Colon (tissue), 2 donors: ENCODE measurements at regions not wholly inside any gene's neighbourhood (a gene's known extent, or its start where the extent isn't known, plus 50 kb on each side); places are given as distances from the start of the nearest gene placed in this dataset.
"Not testable (repeated sequence)": the region's sequence is repeated elsewhere in the genome, so short reads cannot be mapped to it uniquely, and the experiment has no call there.

Experiments used
- FAIRE-seq: peaks from 2 replicates; lab custom pipeline; 2012; peaks lifted over from hg19 to GRCh38; lab: Jason Lieb, UNC
- donor health status: control.
- donor health status: control.

DNA sequence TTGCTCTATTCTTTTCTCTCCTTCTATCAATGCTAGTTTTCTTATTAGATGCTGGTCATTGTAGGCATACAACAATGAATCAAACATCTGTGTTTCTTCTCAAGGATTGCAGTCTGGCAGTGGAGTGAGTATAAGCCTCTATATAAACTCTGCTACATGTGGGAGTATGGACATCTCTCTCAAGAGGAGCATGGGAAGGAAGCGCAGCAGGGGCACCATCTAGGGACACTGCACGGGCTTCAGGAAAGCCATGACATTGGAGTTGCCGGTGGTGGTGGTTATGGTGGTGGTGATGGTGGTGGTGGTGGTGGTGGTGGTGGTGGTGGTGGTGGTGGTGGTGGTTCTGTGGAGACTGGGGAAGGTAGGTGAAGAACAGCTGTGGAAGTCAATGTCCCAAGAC, 462.6 kb downstream of the RNF144A start:
- no peak for FAIRE-seq

DNA sequence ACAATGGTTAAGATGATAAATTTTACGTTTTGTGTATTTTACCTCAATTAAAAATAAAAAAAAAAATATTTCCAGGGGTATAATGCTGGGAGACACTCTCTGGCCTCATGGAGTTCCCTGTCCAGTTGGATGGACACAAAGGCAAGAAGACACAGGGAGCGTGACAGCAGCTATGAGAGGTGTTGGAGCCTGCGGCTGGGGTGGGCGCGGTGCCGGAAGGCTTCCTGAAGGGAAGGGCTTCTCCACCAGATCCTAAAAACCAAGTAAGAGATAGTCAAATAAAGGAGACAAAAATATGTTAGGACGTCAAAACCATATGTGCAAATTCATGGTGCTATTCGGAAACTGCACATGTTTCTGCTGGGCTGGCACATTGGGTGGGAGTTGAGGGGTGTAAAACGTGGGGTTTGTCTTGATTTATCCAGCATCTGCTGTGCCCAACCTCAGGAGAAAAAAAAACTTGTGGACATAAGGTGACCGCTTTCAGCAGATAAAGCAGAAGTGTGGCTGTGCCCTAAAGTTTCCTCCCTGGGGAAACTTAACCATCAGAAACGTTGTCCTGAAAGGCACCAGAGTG, 467.6 kb downstream of the RNF144A start:
- FAIRE-seq = no peak

DNA sequence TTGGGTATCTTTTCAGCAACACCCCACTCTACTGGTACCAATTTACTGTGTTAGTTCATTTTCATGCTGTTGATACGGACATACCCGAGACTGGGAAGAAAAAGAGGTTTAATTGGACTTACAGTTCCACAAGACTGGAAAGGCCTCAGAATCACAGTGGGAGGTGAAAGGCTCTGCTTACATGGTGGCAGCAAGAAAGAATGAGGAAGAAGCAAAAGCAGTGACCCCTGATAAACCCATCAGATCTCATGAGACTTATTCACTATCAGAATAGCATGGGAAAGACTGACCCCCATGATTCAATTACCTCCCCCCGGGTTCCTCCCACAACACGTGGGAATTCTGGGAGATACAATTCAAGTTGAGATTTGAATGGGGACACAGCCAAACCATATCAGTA, 473.1 kb downstream of the RNF144A start:
- not testable (repeated sequence) for FAIRE-seq

DNA sequence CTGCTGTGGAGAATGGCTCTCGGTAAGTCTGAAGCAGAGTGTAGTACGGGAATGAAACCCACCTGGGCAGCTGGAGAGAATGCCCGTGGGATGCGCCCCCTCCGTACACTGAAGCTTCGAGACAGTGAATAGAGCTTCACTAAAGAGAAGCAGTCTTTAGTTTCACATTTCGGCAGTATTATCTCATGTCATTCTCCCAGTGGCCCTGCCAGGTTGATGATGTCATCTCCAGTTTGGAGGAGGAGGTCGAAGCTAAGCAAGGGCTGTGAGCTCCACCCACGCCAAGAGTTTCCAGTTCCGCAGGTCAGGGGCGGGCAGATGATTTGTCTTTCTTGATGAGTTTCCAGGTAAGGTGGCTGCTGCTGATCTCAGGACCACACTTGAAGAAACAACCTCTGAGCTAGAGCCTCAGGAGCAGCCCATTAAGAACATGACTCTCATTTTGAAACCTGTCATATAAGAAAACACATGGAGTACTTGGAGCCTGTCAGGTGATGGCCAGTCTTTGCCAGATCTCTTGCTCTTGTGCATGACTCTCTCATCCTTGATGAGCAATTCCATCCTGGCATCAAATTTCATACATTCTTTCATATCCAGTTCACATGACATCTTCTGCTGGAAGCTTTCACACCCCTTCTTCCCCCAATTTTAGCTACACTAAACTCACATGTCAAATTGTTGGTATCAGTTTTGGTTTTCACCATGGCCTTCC, 475.0 kb downstream of the RNF144A start:
- FAIRE-seq = no peak

DNA sequence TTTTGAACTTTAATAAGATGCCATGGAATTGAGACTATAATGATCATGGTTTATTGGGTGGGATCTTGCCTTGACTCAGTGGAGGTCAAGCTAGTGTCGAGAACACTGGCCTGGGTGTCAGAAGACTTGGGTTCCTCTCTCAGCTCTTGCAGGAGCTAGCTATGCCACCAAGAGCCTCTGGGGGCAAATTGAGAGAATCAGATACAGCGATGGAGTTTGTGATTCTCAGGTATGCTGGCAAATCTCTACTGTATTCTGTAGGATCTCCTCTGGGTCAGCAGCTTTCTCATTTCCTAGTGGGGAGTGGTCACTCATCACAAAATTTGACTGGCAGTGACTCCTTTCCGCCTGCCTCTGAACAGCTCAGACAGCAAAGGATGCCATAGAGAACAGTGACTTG, 477.0 kb downstream of the RNF144A start:
- FAIRE-seq = no peak

DNA sequence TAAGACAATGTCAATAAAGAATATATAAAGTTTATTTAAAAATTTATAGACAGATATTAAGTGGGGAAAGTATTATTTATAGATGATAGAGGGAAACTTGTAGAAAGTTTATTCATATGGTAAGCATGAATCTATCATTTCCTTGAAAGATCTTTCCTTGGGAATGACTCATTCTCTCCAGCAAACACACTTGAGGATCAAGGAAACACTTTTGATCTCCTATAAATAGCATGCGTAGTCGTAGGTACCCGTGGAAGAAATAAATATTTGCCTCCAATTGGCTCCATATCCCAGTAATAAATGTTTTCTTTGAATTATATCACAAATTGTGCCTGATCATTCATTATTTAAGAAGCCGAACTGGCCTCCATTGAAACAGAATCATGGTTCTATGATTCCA, 483.4 kb downstream of the RNF144A start:
- no peak for FAIRE-seq

DNA sequence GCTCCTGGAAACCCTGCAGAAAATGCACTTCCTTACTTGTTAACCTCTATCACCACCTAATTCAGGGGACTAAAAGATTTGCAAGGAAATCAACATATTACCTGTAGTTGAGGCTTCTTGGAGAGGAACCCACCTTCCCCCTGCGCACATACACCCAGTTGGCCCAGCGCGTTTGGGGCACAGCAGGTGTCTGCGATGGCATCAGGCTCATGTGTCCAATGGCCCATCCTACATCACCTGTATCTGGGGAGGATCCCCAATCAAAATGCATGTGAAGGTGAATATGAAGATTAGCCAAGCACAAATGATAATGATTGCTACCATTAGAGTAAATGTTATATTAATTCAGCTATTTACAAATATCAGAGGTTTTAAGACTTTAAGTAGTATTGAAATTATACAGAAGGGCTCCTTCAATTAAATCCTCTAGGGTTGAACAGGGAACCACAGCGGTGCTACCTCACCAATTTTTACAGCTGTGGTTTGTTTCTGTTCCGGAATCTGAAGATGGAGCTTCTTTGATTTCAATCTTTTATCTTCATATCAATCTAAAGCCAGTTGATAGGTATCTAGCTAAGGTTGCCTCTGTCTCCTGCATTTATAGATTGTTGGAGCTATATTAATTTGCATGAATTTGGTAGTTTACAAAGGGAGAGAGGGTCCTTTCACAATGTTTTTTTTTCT, 486.0 kb downstream of the RNF144A start:
- no peak for FAIRE-seq

DNA sequence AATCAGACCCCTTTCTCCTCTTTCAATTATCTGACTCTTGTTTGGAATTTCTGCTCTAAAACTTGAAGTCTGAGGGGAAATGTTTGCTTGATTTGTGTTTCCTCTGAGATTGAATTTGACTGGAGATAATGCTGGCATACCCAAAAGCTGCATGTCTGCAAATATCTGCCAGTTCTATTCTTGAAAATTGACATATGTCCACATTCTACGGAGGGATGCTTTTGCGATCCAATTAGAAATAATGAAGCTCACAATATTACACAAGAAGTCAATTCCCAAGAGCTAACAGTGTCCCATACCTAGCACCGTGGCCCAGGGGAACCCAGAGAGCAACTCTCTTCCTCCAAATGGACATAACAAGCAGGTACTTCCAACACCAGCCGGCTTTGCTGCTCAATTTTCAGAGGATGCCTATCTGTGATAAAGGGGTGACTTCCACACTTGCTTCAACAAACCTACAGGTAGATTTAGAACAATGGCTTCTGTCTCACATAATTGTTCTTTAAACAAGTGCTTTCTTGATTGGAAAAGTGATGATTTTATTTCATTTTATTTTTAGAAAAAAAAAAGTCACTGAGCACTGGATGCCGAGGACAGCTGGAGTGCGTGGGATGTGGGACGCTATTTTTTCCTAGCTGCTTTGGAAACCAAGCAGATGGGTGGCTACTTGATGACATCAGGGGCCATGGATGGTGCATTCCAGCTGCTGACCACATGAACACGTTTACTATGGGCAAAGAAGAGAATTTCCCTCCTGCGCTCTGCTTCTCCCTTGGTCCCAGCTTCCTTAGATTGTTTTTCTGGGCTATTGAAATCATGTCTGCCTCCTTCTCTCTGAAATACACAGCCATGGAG, 488.9 kb downstream of the RNF144A start:
- no peak for FAIRE-seq

DNA sequence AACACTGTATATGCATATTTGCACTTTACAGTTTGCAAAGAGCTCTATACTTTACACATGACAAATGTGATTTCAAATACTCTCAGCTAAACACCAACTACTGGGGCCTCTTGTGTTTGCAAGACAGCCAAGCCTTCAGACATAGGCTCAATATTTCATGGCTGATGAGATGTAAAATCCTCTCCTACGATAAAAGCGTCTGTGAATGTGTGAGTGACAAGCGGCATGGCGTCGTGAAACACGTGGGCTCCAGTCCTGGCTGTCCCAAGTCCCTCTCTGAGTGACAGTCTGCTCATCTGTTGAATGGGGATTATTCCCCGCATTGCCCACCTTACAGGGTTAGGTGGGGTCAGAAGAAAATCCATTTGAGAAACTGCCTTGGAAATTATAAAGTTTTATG, 489.8 kb downstream of the RNF144A start:
- FAIRE-seq = no peak

DNA sequence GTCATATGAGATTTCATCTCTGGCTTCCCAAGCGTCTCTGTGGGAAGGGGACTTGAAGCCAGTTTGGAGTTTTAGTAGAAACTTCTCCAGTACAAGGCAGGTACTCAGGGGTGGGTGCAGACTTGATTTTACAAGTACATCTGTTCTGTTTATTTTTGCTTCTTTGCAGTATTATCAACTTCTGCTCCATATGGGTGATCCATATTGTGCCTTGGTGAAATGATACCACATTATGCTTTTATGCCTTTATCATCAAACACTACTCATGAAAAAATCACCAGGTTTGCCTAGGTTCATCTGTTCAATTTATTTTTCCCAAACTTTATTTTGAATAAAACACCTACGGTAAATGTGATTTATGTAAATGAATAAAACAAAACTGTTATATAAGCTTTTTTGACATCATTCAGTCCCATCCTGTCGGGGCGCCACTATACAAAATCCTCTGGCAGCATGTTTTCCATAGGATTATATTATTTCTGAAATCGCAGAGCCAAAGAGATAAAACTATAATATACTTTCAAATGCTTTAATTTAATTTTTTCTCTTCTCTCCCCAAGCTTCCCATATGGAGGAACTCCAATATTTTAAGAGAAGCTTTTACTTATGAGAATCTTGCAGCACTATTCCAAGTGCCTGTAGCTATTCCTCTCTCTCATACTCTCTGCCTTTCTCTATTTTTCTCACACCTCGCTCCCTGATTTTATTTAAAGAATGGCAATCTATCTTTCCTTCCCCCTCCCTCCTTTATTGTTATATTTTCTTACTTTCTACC, 490.9 kb downstream of the RNF144A start:
- FAIRE-seq = no peak

DNA sequence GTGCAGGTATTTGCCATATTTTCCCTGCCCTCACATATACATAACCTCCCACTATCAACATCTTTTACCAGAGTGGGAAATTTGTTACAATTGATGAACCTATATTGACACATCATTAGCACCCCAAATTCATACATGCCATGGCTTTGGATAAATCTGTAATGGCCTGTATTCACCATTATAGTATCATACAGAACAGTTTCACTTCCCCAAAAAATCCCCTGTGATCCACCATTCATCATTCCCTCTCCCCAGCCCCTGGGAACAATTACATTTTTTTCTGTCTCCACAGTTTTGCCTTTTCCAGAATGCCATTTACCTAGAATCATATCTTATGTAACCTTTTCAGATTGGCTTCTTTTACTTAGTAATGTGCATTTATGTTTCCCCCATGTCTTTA, 494.5 kb downstream of the RNF144A start:
- FAIRE-seq = no peak

DNA sequence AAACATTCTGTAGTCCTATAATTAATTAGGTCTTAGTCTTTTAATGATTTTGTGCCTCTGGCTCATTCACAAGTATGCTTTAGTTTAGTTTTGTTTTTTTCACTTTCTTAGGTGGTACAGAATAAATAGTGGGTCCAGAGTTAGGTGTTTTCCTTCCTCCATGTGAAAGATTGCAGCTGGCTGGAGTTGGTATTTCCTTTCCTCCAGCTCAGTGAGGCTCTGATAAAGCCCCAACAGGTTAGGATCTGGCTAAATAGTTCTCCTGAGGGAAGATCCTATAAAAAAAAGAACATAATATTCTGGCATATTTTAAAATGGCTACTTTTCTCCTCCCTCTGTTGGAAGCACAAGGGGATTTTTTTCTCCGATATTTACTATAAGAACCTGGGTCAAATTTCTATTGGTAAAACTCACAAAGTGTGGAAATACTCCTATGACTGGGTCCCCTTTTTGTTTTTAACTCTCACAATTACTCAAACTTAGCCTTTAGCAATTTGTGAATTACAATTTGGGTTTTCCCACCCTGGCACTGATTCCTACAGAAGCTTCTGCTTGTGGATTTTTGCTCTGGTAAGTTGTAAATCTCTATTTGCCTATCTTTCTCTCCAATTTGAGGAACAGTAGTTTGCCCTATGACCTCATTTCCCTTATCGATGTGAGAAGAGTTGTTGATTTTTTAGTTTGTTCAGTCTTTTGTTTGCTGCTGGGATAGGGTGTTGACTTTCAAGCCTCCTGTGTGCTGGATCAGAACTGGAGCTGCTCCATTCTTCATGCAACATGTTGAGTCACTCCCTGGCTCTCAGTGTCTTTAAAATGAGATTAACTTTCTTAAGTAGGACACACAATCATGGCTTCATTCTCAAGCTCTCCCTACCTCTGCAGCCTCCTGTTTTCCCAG, 500.9 kb downstream of the RNF144A start:
- FAIRE-seq = no peak

DNA sequence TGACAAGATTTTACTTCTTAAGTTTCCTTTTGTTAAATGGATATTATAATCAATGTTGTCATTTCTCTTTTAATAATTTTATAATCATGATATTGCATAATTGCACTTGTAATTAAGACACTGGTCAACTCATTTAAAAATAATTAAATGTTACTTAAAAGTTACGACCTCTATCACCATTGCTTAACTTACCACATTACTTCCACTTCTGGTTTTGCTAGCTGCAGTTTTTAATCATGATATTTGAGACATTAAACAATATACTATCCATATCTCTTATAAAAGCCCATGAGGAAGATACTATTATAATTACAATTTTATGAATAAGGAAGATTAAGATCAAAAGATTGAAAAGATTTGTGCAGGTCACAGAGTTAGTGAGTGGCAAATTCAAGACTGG, 502.0 kb downstream of the RNF144A start:
- no peak for FAIRE-seq

DNA sequence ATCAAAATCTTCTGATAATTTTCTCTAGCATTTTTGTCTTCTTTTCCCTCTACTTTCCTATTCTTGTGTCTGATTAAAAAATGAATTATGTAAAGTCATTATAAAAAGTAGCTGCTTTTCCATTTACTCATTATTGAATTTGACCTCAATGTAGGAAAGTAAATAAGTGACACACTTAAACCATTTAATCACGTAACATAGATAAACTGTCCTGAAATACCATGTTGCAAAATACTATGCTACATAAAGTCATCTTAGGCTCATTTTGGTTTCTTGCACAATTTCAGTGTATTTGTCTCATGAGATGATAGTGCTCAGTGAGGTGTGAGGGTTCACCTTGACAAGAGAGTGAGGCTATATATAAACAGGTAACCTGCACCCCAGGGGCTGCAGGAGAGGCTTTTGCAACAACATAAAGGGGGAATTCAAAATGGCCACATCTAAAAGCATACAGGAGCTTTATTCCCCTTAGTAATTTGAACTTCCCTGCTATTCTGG, 502.7 kb downstream of the RNF144A start:
- no peak for FAIRE-seq

DNA sequence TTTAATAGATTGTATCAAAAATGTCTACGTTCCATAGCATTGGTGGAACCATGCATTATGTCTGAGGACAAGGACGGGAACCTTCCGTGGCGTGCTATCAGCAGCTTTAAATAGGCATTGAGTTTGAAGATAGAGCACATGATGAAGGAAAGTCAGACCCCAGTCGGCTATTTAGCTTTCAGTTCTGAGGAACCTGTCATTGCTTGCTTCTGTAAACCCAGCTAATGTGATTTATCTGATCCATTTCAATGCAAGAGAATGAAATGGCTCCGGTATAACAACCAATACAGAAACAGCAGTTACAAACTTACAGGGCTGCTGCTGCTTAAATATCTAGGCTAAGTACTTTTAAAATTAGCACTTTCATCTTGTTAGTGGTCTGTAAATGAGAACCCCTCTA, 503.3 kb downstream of the RNF144A start:
- no peak for FAIRE-seq

DNA sequence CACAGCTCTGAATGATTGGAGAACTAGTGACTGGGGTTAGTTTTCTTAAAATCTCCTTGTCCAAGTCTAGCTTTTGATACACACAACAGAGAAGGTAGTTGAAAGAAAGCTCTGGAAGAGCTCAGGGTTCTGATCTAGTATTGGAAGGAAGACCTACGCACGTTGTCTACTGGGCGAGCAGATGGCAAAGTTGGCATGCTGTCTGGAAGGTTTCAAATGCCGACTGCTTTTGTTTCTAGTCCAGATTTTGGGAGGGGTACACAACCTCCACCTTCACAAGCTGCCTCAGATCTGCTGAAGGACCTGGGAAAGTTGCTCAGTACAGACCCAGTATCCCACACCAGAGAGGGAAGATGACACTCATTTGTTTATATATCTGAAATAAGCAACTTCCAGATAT, 507.3 kb downstream of the RNF144A start:
- no peak for FAIRE-seq

DNA sequence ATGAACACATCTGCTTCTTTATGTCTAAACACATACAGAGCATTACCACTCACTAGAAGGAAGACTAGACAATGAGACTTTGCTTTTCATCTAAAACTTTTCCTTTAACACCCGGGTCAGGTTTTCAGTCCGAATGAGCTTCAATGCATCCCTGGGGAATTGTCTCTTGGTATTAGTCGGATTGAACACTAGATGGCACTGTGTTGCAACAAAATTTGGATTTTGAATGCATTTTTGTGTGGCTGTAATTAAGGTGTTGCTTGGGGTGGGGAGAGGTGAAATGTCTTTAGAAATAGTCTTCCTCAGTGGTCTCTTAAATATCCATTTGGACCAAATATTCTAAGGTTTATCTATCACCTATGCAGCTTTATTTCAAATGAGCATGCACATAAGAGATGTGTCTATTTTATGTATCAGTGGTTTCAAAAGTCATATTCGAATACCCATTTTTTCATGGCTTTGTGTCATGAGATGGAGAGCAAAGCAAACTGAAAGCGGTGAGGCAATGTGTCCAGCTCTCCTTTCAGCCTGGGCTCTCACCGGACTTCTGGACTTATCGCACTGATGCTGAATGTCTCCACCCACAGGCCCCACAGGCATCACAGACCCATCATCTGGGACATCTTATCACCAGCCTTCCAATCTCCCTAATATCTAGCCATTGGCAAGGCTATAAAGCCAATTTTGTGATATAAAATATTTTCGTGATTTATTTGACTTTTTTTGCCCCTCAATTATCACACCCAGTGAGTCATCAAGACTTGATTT, 510.3 kb downstream of the RNF144A start:
- FAIRE-seq = no peak

DNA sequence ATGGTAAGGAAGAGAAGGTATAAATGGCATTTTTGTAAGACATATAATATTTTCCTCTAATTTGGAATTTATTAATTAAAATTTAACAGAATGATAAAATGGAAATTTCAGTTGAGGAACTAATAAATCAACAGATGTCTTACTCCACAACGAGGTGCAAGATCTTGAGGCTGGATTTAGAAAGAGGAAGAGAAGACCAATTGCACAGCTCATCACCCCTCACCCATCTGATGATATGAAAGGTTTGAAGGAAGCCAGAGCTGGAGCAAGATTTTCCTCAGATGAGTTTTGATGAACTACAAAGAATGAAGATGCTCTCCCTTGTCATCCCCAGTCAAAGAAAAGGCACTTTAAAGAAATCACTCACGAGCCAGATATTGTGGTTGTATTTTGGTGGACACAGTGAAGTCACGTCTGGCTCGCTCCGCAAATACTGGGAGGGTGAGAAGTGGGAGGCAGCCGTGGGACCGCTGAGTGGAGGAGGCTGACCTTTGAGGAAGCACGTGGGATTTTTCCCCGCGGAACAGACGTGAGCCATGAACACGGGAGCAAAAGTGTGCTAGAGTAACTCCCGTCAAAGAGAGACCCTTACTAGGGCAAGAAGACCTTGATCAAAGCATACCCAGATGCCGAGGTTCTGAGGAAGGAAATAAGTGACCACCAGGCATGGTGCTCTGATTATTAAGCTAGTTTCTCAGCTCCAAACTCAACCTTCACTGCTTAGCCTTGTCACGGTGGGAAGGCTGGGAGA, 511.4 kb downstream of the RNF144A start:
- no peak for FAIRE-seq

DNA sequence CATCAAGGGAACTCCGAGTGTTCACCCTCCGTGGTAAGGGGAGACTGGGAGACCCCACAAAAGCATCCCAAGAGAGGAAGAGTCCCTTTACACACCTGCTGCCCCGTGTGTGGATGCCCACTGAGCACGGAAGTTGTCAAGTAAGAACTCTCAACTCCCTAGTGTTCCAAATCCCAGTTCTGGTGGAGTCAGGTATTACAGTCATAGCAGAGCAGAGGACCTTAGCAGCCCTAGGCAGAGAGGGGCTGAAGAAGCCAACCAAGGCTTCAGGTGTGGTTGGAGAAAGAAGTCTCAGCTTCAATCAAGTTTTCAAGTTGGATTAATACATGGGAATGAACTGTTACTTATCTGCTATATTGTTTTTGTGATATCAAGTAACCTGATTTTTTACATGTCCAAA, 512.5 kb downstream of the RNF144A start:
- no peak for FAIRE-seq
